ENCODE measurements at regions not wholly inside any gene's neighbourhood (a gene's known extent, or its start where the extent isn't known, plus 50 kb on each side); places are given as distances from the start of the nearest gene placed in this dataset.

DNA sequence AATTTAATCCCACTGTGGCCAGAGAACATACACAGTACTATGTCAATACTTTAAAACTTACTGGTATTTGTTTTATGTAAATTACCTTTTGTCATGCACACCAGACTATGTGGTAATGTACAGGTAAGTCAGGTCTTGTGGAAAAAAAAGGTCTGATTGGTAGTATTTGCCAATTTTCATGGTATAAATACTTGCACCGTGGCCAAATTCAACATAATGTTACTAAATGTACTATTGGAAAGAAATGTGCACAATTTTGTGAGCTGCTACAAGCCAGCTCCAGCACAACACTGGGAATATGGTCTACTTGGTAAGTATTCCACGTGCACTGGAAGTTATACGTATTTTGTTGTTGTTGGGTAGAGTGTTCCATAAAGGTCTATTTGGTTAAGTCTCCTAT, 392.5 kb downstream of the RPS24 start:
- TF ChIP-seq, protein P1, sequence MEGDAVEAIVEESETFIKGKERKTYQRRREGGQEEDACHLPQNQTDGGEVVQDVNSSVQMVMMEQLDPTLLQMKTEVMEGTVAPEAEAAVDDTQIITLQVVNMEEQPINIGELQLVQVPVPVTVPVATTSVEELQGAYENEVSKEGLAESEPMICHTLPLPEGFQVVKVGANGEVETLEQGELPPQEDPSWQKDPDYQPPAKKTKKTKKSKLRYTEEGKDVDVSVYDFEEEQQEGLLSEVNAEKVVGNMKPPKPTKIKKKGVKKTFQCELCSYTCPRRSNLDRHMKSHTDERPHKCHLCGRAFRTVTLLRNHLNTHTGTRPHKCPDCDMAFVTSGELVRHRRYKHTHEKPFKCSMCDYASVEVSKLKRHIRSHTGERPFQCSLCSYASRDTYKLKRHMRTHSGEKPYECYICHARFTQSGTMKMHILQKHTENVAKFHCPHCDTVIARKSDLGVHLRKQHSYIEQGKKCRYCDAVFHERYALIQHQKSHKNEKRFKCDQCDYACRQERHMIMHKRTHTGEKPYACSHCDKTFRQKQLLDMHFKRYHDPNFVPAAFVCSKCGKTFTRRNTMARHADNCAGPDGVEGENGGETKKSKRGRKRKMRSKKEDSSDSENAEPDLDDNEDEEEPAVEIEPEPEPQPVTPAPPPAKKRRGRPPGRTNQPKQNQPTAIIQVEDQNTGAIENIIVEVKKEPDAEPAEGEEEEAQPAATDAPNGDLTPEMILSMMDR (IDR thresholded peaks at IDR 0.05) = no peak
- no peak for TF ChIP-seq ZFX (IDR thresholded peaks at IDR 0.05; ENCODE audit: borderline replicate concordance)

All from 22Rv1 (cell line).